NCI-H69 (cell line): ENCODE measurements at regions not wholly inside any gene's neighbourhood (a gene's known extent, or its start where the extent isn't known, plus 50 kb on each side); places are given as distances from the start of the nearest gene placed in this dataset.
"Not testable (repeated sequence)": the region's sequence is repeated elsewhere in the genome, so short reads cannot be mapped to it uniquely, and the experiment has no call there.

Experiments used
- DNase-seq: peaks from one replicate; lab custom pipeline; 2025; lab: John Stamatoyannopoulos, UW

GRCh38 chrX:37509349-37509748, 62.1 kb upstream of the LANCL3 start:
- peak; percentile 11 for DNase-seq

DNA sequence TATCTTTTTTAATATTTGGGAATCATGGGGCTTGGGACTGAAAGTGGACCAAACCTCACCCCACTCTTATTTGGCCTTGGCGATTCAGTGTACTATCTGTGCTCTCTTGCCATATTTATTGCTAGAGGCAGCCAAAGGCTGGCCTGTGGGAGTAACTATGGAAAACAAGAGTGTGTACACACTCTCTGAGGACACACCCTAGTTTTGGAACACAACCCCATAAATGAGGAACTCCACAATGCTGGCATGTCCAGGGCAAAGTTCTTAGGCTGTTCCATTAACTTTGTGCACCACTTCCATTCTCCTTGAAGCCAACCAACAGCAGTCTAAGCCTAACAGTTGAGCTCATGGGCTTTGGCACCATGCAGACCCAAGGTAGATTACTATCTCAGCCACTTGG, 54.9 kb upstream of the LANCL3 start:
- DNase-seq = not testable (repeated sequence)

GRCh38 chrX:37519261-37519660, 52.2 kb upstream of the LANCL3 start:
- not testable (repeated sequence) for DNase-seq

DNA sequence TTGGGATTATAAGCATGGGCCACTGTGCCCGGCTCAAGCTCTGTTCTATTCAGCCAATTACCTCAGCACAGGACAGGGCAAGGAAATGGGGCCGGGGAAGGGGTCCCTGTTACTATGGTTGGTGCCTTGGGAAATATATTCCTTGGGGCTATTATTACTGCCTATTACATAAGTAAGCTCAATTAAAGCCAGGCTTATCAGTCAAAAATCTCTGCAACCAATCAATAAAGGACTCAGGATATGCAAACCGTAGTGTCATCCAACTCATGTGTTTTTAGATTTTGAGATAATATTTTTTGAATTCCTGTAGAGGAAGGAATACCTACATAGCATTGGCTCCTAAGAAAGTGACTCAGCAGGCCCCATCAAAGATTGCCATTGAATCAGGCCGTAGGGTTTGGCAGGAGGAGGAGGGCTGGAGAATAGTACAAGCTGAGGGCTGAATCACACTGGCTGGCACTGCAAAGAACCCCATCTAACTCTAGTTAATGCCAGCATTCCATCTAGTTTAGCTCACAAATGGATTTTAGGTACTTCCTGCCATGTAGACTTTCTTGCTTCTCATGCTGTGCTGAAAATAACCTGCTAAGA, 50.5 kb upstream of the LANCL3 start:
- DNase-seq = not testable (repeated sequence)
